IPS-18c (cell line): ENCODE measurements at regions not wholly inside any gene's neighbourhood (a gene's known extent, or its start where the extent isn't known, plus 50 kb on each side); places are given as distances from the start of the nearest gene placed in this dataset.

Experiments used
- H3K4me3 ChIP-seq: 2 replicates; pipeline ENCODE4 v1.7.0; 2013; ENCODE audit warnings: low read depth, mild to moderate bottlenecking, low read length, moderate library complexity; ENCODE audit not compliant: insufficient read depth
- H3K9me3 ChIP-seq: one replicate; pipeline ENCODE4 v1.6.1; 2013; ENCODE audit warnings: mild to moderate bottlenecking, low read length, moderate library complexity; ENCODE audit not compliant: control insufficient read depth, insufficient read depth

DNA sequence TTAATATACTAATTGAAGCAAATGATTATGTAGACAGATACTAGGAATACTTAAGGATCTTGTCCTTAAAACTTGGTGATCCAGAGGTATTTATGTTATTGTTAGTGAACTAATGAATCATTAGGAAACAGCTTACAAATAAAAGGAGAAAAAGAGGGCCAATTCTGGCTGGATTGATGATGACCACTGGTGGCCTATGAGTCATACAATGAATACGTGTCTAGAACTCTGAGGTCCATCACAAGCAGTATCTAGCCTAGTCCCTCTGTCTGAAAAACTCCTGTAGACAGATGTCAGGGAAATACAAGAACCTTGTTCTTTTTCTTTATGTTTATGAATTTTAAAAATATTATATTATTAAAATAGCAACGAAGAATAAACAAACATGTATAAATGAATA lies 51.7 kb upstream of the RTL1 start:
- Histone ChIP-seq H3K9me3 (no peaks in the 10 kb centered on the region), H3K4me3 (no peak overlapping the region)

DNA sequence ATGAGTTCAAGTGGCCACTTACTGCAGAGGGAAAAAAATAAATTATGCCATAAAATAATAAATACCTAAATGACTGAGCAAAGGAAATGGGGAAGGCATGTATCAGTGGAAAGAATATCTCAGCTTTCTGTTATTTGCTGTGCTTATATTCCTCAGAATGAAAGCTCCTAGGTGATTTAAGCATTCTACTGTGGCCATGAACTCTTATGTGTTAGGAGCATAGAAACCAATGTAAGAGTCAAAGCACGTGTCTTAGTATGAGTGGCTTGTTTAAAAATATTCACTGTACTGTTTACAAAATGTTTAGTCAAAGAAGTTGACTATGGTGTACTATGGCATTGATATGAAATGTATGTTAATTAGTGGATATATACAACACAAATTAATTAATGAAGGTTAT lies 59.0 kb upstream of the RTL1 start:
- Histone ChIP-seq H3K9me3 (no peaks in the 10 kb centered on the region), H3K4me3 (no peak overlapping the region)

DNA sequence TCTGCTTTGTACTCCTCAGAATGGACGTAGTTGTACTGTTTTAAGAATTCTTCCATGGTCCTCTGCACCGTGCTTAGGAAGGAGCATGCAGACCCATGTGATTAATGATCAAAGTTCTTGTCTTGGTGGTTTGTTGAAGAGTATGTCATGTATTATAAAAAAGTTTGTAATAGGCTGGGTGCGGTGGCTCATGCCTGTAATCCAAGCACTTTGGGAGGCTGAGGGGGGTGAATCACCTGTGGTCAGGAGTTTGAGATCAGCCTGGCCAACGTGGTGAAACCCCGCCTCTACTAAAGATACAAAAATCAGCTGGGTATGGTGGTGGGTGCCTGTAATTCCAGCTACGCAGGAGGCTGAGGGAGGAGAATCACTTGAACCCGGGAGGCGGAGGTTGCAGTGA lies 61.8 kb upstream of the RTL1 start:
- Histone ChIP-seq H3K9me3 (no peaks in the 10 kb centered on the region), H3K4me3 (no peak overlapping the region)

GRCh38 chr14:100967178-100967577 lies 63.7 kb upstream of the RTL1 start:
- H3K9me3 ChIP-seq, result no peaks in the 10 kb centered on the region
- H3K4me3 ChIP-seq, result no peak overlapping the region

- H3K4me3 ChIP-seq, result no peak overlapping the region
- H3K9me3 ChIP-seq, result no peaks in the 10 kb centered on the region
These were observed 64.4 kb upstream of the RTL1 start for GRCh38 chr14:100967930-100968329.

DNA sequence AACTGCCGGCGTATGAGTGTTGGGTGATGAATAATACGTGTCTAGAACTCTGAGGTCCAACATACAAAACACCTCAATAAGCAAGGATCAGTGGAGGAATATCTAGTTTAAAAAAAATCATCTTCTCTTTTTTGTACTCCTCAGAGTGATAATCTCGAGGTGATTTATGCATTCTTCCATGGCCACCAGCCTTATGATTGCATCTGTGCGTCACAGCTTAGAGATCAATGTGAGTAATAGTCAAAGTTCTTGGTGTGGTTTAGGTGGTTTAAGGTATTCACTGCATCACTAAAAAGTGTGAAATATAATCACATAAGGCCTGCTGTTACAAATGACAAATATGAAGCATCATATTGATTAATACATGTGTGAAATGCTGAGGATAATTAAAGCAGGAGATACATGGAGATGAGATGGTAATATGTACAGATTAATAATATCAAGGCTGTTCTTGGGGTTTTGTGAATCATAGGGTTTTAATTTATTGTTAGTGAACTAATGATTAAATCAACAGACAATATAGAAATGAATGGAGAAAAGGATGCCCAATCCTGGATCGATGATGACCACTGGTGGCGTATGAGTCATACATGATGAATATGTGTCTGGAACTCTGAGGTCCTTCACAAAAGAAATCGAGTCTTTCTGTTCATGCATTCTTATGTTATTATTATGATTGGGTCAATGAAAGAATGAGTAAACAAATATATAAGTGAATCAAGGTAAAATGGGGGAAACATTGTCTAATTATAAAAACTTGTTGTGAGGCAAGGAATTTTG lies 68.8 kb upstream of the RTL1 start:
- Histone ChIP-seq H3K4me3 (no peak overlapping the region), H3K9me3 (no peaks in the 10 kb centered on the region)

GRCh38 chr14:100975671-100976070 lies 72.1 kb upstream of the RTL1 start:
- Histone ChIP-seq H3K4me3 (no peak overlapping the region), H3K9me3 (no peaks in the 10 kb centered on the region)

- no peaks in the 10 kb centered on the region for H3K9me3 ChIP-seq
- no peak overlapping the region for H3K4me3 ChIP-seq
These were observed 75.6 kb upstream of the RTL1 start for GRCh38 chr14:100979079-100979478.

DNA sequence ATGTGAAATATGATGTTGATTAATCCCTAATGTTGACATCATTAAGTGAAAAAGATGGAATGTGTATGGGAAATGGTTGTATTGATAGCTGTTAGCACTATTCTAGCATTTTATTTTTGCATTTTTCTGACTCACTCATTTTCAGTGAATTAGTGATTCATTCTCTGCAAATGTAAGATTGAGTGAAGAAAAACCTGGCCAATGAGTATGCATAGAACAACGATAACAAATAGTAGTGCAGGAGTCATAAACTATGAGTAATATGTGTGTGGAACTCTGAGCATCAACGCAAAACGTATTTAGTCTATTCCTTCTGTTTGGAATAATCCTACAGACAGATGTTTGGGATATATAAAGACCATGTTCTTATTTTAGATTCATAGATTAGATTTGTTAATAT lies 76.3 kb upstream of the RTL1 start:
- no peaks in the 10 kb centered on the region for H3K9me3 ChIP-seq
- H3K4me3 ChIP-seq, result no peak overlapping the region

- H3K9me3 ChIP-seq, result no peaks in the 10 kb centered on the region
These were observed 77.3 kb upstream of the RTL1 start for GRCh38 chr14:100980823-100981222.

GRCh38 chr14:100981809-100982208 lies 78.3 kb upstream of the RTL1 start:
- Histone ChIP-seq H3K9me3 (no peaks in the 10 kb centered on the region), H3K4me3 (no peak overlapping the region)

More at GRCh38 chr14:100980823-100981222, 77.3 kb upstream of the RTL1 start:
- H3K4me3 ChIP-seq, result no peak overlapping the region

- Histone ChIP-seq H3K4me3 (no peak overlapping the region), H3K9me3 (no peaks in the 10 kb centered on the region)
These were observed 78.8 kb upstream of the RTL1 start for GRCh38 chr14:100982353-100982752.

GRCh38 chr14:100982762-100983161 lies 79.2 kb upstream of the RTL1 start:
- Histone ChIP-seq H3K4me3 (no peak overlapping the region), H3K9me3 (no peaks in the 10 kb centered on the region)

DNA sequence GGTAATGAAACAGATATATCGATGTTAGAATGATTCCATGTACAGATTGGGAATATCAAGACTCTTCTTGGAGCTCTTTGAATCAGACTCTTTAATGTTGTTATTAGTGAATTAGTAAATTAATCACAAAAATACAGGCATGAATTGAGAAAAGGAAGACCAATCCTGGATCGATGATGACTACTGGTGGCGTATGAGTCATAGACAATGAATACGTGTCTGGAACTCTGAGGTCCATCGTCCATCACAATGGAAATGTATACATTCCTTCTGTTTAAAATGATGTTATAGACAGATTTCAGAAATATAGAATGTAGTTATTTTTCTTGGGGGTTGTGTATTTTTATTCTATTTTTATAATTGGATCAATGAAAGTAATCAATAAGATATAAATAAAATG lies 80.2 kb upstream of the RTL1 start:
- H3K9me3 ChIP-seq, result no peaks in the 10 kb centered on the region
- no peak overlapping the region for H3K4me3 ChIP-seq

GRCh38 chr14:100988011-100988410 lies 84.5 kb upstream of the RTL1 start:
- H3K9me3 ChIP-seq, result no peaks in the 10 kb centered on the region
- no peak overlapping the region for H3K4me3 ChIP-seq

- H3K4me3 ChIP-seq, result no peak overlapping the region
These were observed 84.9 kb upstream of the RTL1 start for GRCh38 chr14:100988411-100988900.

DNA sequence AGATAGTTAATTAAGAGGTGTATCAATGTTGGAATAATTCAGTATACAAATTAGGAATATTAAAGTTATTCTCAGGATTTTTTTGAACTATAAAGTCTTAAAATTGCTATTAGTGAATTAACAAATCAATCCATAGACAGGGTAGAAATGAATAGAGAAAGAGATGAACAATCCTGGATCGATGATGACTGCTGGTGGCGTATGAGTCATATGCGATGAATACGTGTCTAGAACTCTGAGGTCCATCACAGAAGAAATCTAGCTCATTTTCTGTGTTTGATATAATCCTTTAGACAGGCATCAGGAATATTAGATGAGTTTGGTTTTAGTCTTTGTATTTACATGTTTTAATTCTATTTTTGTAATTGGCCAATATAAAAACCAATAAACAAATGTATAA lies 85.4 kb upstream of the RTL1 start:
- no peak overlapping the region for H3K4me3 ChIP-seq
- no peaks in the 10 kb centered on the region for H3K9me3 ChIP-seq

More at GRCh38 chr14:100988411-100988900, 84.9 kb upstream of the RTL1 start:
- no peaks in the 10 kb centered on the region for H3K9me3 ChIP-seq

GRCh38 chr14:100989924-100990323 lies 86.4 kb upstream of the RTL1 start:
- H3K4me3 ChIP-seq, result no peak overlapping the region

DNA sequence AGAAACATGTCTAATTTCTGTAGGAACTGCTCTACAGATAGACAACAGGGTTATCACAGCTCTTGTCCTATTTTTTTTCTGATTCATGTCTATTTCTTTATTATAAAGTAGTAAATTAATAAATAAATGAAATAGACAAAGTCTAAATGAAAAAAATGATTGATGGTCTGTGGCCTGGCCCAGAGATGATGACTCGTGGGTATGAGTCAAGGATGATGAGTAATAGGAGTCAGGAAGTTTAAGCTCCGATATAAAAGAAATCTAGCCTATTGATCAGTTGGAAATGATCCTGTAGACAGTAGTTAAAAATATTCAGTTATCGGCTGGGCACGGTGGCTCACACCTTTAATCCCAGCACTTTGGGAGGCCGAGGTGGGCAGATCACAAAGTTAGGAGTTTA lies 90.6 kb upstream of the RTL1 start:
- H3K9me3 ChIP-seq, result peaks cover 2% of the 10 kb centered on the region
- H3K4me3 ChIP-seq, result no peak overlapping the region

More at GRCh38 chr14:100989924-100990323, 86.4 kb upstream of the RTL1 start:
- H3K9me3 ChIP-seq, result no peaks in the 10 kb centered on the region
